H1 (cell line): ENCODE measurements at regions not wholly inside any gene's neighbourhood (a gene's known extent, or its start where the extent isn't known, plus 50 kb on each side); places are given as distances from the start of the nearest gene placed in this dataset.

Experiments
- CTCF ChIA-PET: fragments of 300-600 bp; sonication (Branson Sonifier 250); formaldehyde crosslinking; loops from one replicate; lab custom pipeline; 2021; ENCODE audit not compliant: partially characterized antibody; lab: Charles Lee
- POLR2A ChIA-PET: fragments of 300-600 bp; sonication (Branson Sonifier 250); formaldehyde crosslinking; loops from one replicate; lab custom pipeline; 2021; ENCODE audit warnings: inconsistent platforms; ENCODE audit not compliant: partially characterized antibody; lab: Charles Lee
- DNase-seq, 2 experiments: peaks; one replicate each; pipeline versions ENCODE4 v3.0.0 to v3.0.0-alpha.2; 2010 to 2022; ENCODE audit warnings: low spot score in 2 of 2, low read depth in 1 of 2, mixed read lengths in 1 of 2
- FAIRE-seq: peaks from 2 replicates; lab custom pipeline; 2011; peaks lifted over from hg19 to GRCh38; lab: Jason Lieb, UNC
- H2AFZ ChIP-seq: 2 replicates; pipeline ENCODE4 v1.8.1; 2012; ENCODE audit warnings: low read length, inconsistent platforms
- H2AK5ac ChIP-seq: 2 replicates; pipeline ENCODE4 v1.6.1; 2013; ENCODE audit warnings: low read depth, low read length
- H2BK120ac ChIP-seq: replicated peaks from 2 replicates; pipeline ENCODE3; 2013; ENCODE audit warnings: low read depth, low read length, inconsistent platforms
- H2BK12ac ChIP-seq: 2 replicates; pipeline ENCODE4 v1.6.1; 2013; ENCODE audit warnings: low read depth, low read length
- H2BK15ac ChIP-seq: 2 replicates; pipeline ENCODE4 v1.6.1; 2013; ENCODE audit warnings: low read length
- H2BK20ac ChIP-seq: 2 replicates; pipeline ENCODE4 v1.6.1; 2013; ENCODE audit warnings: low read length
- H2BK5ac ChIP-seq: 2 replicates; pipeline ENCODE4 v1.6.1; 2013; ENCODE audit warnings: low read depth, low read length
- H3K14ac ChIP-seq: 2 replicates; pipeline ENCODE4 v1.6.1; 2013; ENCODE audit warnings: inconsistent platforms; ENCODE audit not compliant: insufficient read length
- H3K18ac ChIP-seq: 2 replicates; pipeline ENCODE4 v1.6.1; 2013; ENCODE audit warnings: low read length; ENCODE audit errors: extremely low read depth
- H3K23ac ChIP-seq: 2 replicates; pipeline ENCODE4 v1.6.1; 2013; ENCODE audit warnings: inconsistent platforms; ENCODE audit not compliant: insufficient read length
- H3K23me2 ChIP-seq: 2 replicates; pipeline ENCODE4 v1.6.1; 2013; ENCODE audit warnings: low read depth, low read length
- H3K27ac ChIP-seq: 2 replicates; pipeline ENCODE4 v1.6.1; 2011; ENCODE audit warnings: low read depth, low read length, inconsistent platforms
- H3K27me3 ChIP-seq, 4 experiments: replicated peaks in 1 of 4; 1 replicate in 1 of 4; 2 replicates in 3 of 4; pipeline versions ENCODE4 v1.6.1 to v1.8.1; 2011 to 2013; ENCODE audit warnings: low read length in 3 of 4, mild to moderate bottlenecking in 3 of 4, inconsistent platforms in 2 of 4, mixed read lengths in 2 of 4, moderate library complexity in 1 of 4; ENCODE audit not compliant: control insufficient read depth in 3 of 4, insufficient read depth in 3 of 4; ENCODE audit errors: extremely low read depth in 1 of 4
- H3K36me3 ChIP-seq, 4 experiments: 2 replicates each; pipeline versions ENCODE4 v1.6.1 to v1.8.1; 2011 to 2013; ENCODE audit warnings: mild to moderate bottlenecking in 4 of 4, low read length in 3 of 4, moderate library complexity in 2 of 4, control low read depth in 1 of 4, inconsistent platforms in 1 of 4; ENCODE audit not compliant: insufficient read depth in 4 of 4, control insufficient read depth in 2 of 4
- H3K4ac ChIP-seq: replicated peaks from 2 replicates; pipeline ENCODE3; 2013; ENCODE audit warnings: low read length, low read depth, mixed read lengths, inconsistent platforms; ENCODE audit not compliant: insufficient read length
- H3K4me1 ChIP-seq, 4 experiments: replicated peaks in 1 of 4; 1 replicate in 1 of 4; 2 replicates in 3 of 4; pipeline versions ENCODE4 v1.6.1 to v1.8.1; 2011 to 2013; ENCODE audit warnings: low read length in 3 of 4, inconsistent platforms in 2 of 4, mixed read lengths in 1 of 4; ENCODE audit not compliant: insufficient read depth in 4 of 4, control insufficient read depth in 3 of 4
- H3K4me2 ChIP-seq, 2 experiments: 2 replicates each; pipeline versions ENCODE4 v1.6.1 to v1.8.1; 2011 to 2013; ENCODE audit warnings: low read depth in 2 of 2, low read length in 2 of 2, control low read depth in 1 of 2, inconsistent platforms in 1 of 2, mild to moderate bottlenecking in 1 of 2; ENCODE audit not compliant: insufficient read depth in 1 of 2
- H3K4me3 ChIP-seq, 4 experiments: fragments of 200-600, 300-600 bp in 1 of 4; sonication (generic), shearing (Covaris generic), sonication (Bioruptor Twin) in 1 of 4; 2 replicates each; pipeline versions ENCODE4 v1.5.1 to v1.8.1; 2011 to 2016; ENCODE audit warnings: low read length in 4 of 4, low read depth in 3 of 4, control low read depth in 2 of 4, inconsistent platforms in 2 of 4, mild to moderate bottlenecking in 2 of 4, mixed read lengths in 1 of 4, moderate library complexity in 1 of 4; ENCODE audit not compliant: insufficient read depth in 2 of 4; ENCODE audit errors: extremely low read depth in 1 of 4
- H3K56ac ChIP-seq: replicated peaks from 2 replicates; pipeline ENCODE3; 2013; ENCODE audit warnings: low read depth, mild to moderate bottlenecking, mixed read lengths, low read length, inconsistent platforms; ENCODE audit not compliant: insufficient read length
- H3K79me1 ChIP-seq: 2 replicates; pipeline ENCODE4 v1.6.1; 2013; ENCODE audit warnings: low read depth, low read length, control low read depth
- H3K79me2 ChIP-seq, 2 experiments: 2 replicates each; pipeline versions ENCODE4 v1.6.1 to v1.8.1; 2012 to 2013; ENCODE audit warnings: low read length in 2 of 2, mild to moderate bottlenecking in 2 of 2, inconsistent platforms in 1 of 2; ENCODE audit not compliant: insufficient read depth in 2 of 2, control insufficient read depth in 1 of 2
- H3K9ac ChIP-seq, 4 experiments: replicated peaks in 1 of 4; 1 replicate in 1 of 4; 2 replicates in 3 of 4; pipeline versions ENCODE4 v1.6.1 to v1.8.1; 2011 to 2013; ENCODE audit warnings: low read depth in 3 of 4, low read length in 3 of 4, control low read depth in 2 of 4, mild to moderate bottlenecking in 2 of 4, moderate library complexity in 2 of 4, inconsistent platforms in 1 of 4; ENCODE audit errors: extremely low read depth in 1 of 4
- H3K9me3 ChIP-seq, 2 experiments: 2 replicates each; pipeline versions ENCODE4 v1.6.1 to v1.8.1; 2012 to 2013; ENCODE audit warnings: mild to moderate bottlenecking in 2 of 2, moderate library complexity in 2 of 2, control low read depth in 1 of 2, inconsistent platforms in 1 of 2, low read depth in 1 of 2, low read length in 1 of 2, mixed read lengths in 1 of 2; ENCODE audit not compliant: insufficient read depth in 2 of 2
- H4K20me1 ChIP-seq, 2 experiments: replicated peaks in 1 of 2; 2 replicates each; pipeline versions ENCODE3 to v1.8.1; 2011 to 2013; ENCODE audit warnings: inconsistent platforms in 2 of 2, low read length in 2 of 2, mild to moderate bottlenecking in 1 of 2; ENCODE audit not compliant: insufficient read depth in 2 of 2, control insufficient read depth in 1 of 2
- H4K5ac ChIP-seq: 2 replicates; pipeline ENCODE4 v1.6.1; 2013; ENCODE audit warnings: low read length, low read depth, mixed read lengths, inconsistent platforms; ENCODE audit not compliant: insufficient read length
- H4K8ac ChIP-seq: 2 replicates; pipeline ENCODE4 v1.8.0; 2013; ENCODE audit warnings: mild to moderate bottlenecking, moderate library complexity, low read length, inconsistent platforms; ENCODE audit not compliant: insufficient read depth; ENCODE audit errors: extremely low read depth
- H4K91ac ChIP-seq: replicated peaks from 2 replicates; pipeline ENCODE3; 2013; ENCODE audit warnings: low read length, mixed read lengths, inconsistent platforms; ENCODE audit not compliant: insufficient read length
- BACH1 ChIP-seq: IDR thresholded peaks from 2 replicates; pipeline ENCODE4 v1.6.1; 2012; ENCODE audit warnings: low read length, improper control_type of control experiment
- BCL11A ChIP-seq, 2 experiments: IDR thresholded peaks; one replicate each; pipeline ENCODE4 v1.6.1; 2011; ENCODE audit warnings: low read depth in 2 of 2, low read length in 2 of 2, mild to moderate bottlenecking in 2 of 2
- CBX5 ChIP-seq: fragments of 300-800, 300-1000 bp; sonication (generic); IDR thresholded peaks from 2 replicates; pipeline ENCODE4 v1.7.1; 2016; ENCODE audit warnings: antibody characterized with exemption, low read length, low read depth
- SAP30 ChIP-seq: fragments of 300-600 bp; sonication (generic); IDR thresholded peaks from 2 replicates; pipeline ENCODE4 v1.7.1; 2012; ENCODE audit warnings: low read length, moderate library complexity, mild to moderate bottlenecking, inconsistent platforms; ENCODE audit not compliant: insufficient read depth, insufficient replicate concordance
- WGBS, 2 experiments: shearing (Covaris generic) in 1 of 2; methylation state at CpG; one replicate each; pipeline versions ENCODE4 v1.1.6 to v1.1.7; 2013 to 2015; ENCODE audit warnings: low lambda C conversion rate in 2 of 2, mixed read lengths in 2 of 2, inconsistent platforms in 1 of 2, low coverage in 1 of 2, missing lambda C conversion rate in 1 of 2; ENCODE audit not compliant: insufficient replicate concordance in 2 of 2, insufficient coverage in 1 of 2, insufficient read length in 1 of 2; ENCODE audit errors: extremely low coverage in 1 of 2, missing lambda C conversion rate in 1 of 2; 5-methylcytosine and 5-hydroxymethylcytosine counted together

- ChIA-PET CTCF (no interaction called here), POLR2A (no interaction called here)
- Histone ChIP-seq H2BK120ac (no peak overlapping the region), H3K56ac (no peak overlapping the region), H3K9me3 (no peaks in the 10 kb centered on the region), H3K79me2 (no peaks in the 10 kb centered on the region), H2BK5ac (no peak overlapping the region), H3K27ac (no peak overlapping the region), H2BK20ac (no peak overlapping the region), H4K5ac (no peak overlapping the region), H3K4me3 (no peak overlapping the region), H4K8ac (no peak overlapping the region), H4K91ac (no peak overlapping the region), H2BK15ac (no peak overlapping the region), H3K14ac (no peak overlapping the region), H3K4me1 (no peaks in the 10 kb centered on the region), H3K79me1 (no peaks in the 10 kb centered on the region; the same call in 1 of the 2 replicates), H3K23ac (no peak overlapping the region), H2BK12ac (no peak overlapping the region), H3K36me3 (no peaks in the 10 kb centered on the region), H3K18ac (no peak overlapping the region), H2AK5ac (no peak overlapping the region), H2AFZ (no peak overlapping the region), H3K4ac (no peak overlapping the region), H3K9ac (no peak overlapping the region), H3K27me3 (no peaks in the 10 kb centered on the region), H4K20me1 (no peaks in the 10 kb centered on the region), H3K23me2 (no peaks in the 10 kb centered on the region; the same call in 1 of the 2 replicates), H3K4me2 (no peak overlapping the region)
- DNase-seq = no peak
- WGBS, 2 experiments = 81% methylated on average over 2 of the region's 2 CpGs; no CpG with 5 or more reads in 1 of the 2 experiments
- no peak for FAIRE-seq
- TF ChIP-seq SAP30 (no peak), BACH1 (no peak), BCL11A (IDR thresholded peaks at IDR 0.05; ENCODE audit: low read depth in 2 of 2, low read length in 2 of 2) (no peak), CBX5 (no peak)
Measured at GRCh38 chr12:112638420-112638819, 153.1 kb upstream of the RPH3A start.
